A673 (cell line): ENCODE measurements at regions not wholly inside any gene's neighbourhood (a gene's known extent, or its start where the extent isn't known, plus 50 kb on each side); places are given as distances from the start of the nearest gene placed in this dataset.

Experiments used
- BruUV-seq: library from RNA; stranded (reverse); fragments of 400-500 nt; replicated peaks from 2 replicates; lab custom pipeline; 2021; lab: Mats Ljungman, UMichigan
- CTCF ChIA-PET: fragments of 300-600 bp; sonication (Branson Sonifier 250); formaldehyde crosslinking; loops from one replicate; lab custom pipeline; 2022; ENCODE audit warnings: antibody characterized with exemption; lab: Charles Lee
- POLR2A ChIA-PET: fragments of 300-600 bp; sonication (Branson Sonifier 250); formaldehyde crosslinking; loops from one replicate; lab custom pipeline; 2022; ENCODE audit warnings: antibody characterized with exemption; ENCODE audit not compliant: low non-redundant PET; lab: Charles Lee
- DNase-seq: peaks from one replicate; pipeline ENCODE4 v3.0.0-alpha.2; 2015; ENCODE audit warnings: low spot score
- H3K27ac ChIP-seq: fragments of 200-600 bp; sonication (generic); 2 replicates; pipeline ENCODE4 v1.5.1; 2016; ENCODE audit warnings: mixed run types, low read depth, mild to moderate bottlenecking, mixed read lengths, antibody characterized with exemption, low read length; ENCODE audit not compliant: poor library complexity, severe bottlenecking
- H3K27me3 ChIP-seq: fragments of 200-600 bp; sonication (generic); replicated peaks from 2 replicates; pipeline ENCODE4 v1.6.1; 2017; ENCODE audit warnings: mixed run types, low read depth, mild to moderate bottlenecking, mixed read lengths, antibody characterized with exemption, low read length; ENCODE audit not compliant: insufficient read depth, poor library complexity
- H3K36me3 ChIP-seq: fragments of 200-600 bp; sonication (generic); 2 replicates; pipeline ENCODE4 v1.6.1; 2016; ENCODE audit warnings: mixed run types, mild to moderate bottlenecking, mixed read lengths, antibody characterized with exemption, low read length; ENCODE audit not compliant: insufficient read depth, poor library complexity, severe bottlenecking
- H3K4me1 ChIP-seq: fragments of 200-600 bp; sonication (generic); 2 replicates; pipeline ENCODE4 v1.6.1; 2017; ENCODE audit warnings: mixed run types, mild to moderate bottlenecking, mixed read lengths, antibody characterized with exemption, low read length; ENCODE audit not compliant: insufficient read depth, poor library complexity, severe bottlenecking
- H3K4me3 ChIP-seq: fragments of 200-600 bp; sonication (generic); 2 replicates; pipeline ENCODE4 v1.5.1; 2016; ENCODE audit warnings: low read depth, mixed run types, mild to moderate bottlenecking, mixed read lengths, low read length; ENCODE audit not compliant: poor library complexity, severe bottlenecking
- H3K9me3 ChIP-seq: fragments of 200-600 bp; sonication (generic); 2 replicates; pipeline ENCODE4 v1.6.1; 2016; ENCODE audit warnings: mixed run types, low read depth, mild to moderate bottlenecking, mixed read lengths, antibody characterized with exemption, low read length; ENCODE audit not compliant: poor library complexity, severe bottlenecking
- EZH2 ChIP-seq: fragments of 200-600 bp; sonication (generic); IDR thresholded peaks from 2 replicates; pipeline ENCODE4 v1.6.1; 2017; ENCODE audit warnings: borderline replicate concordance, low read depth, mild to moderate bottlenecking, mixed read lengths, antibody characterized with exemption, low read length; ENCODE audit not compliant: poor library complexity, severe bottlenecking
- intact Hi-C: fragments of 100-400 bp; cut with micrococcal nuclease; formaldehyde crosslinking; loops from one replicate; pipeline ENCODE4 v1.10.0; 2022; ENCODE audit not compliant: unreplicated experiment
- TF ChIP-seq, protein P1 (sequence below): fragments of 300-800, 200-600 bp; sonication (generic); conservative IDR thresholded peaks from 2 replicates; pipeline ENCODE4 v1.5.1; 2017; ENCODE audit warnings: low read depth, mild to moderate bottlenecking, antibody characterized with exemption, low read length, moderate library complexity, mixed read lengths

- intact Hi-C loops: no loop called here
- Histone ChIP-seq H3K36me3 (no peaks in the 10 kb centered on the region), H3K9me3 (no peaks in the 10 kb centered on the region), H3K27me3 (no peaks in the 10 kb centered on the region), H3K4me3 (no peak overlapping the region), H3K4me1 (no peaks in the 10 kb centered on the region), H3K27ac (no peak overlapping the region)
- no peak for DNase-seq
- CTCF ChIA-PET: no interaction called here
- TF ChIP-seq, protein P1, sequence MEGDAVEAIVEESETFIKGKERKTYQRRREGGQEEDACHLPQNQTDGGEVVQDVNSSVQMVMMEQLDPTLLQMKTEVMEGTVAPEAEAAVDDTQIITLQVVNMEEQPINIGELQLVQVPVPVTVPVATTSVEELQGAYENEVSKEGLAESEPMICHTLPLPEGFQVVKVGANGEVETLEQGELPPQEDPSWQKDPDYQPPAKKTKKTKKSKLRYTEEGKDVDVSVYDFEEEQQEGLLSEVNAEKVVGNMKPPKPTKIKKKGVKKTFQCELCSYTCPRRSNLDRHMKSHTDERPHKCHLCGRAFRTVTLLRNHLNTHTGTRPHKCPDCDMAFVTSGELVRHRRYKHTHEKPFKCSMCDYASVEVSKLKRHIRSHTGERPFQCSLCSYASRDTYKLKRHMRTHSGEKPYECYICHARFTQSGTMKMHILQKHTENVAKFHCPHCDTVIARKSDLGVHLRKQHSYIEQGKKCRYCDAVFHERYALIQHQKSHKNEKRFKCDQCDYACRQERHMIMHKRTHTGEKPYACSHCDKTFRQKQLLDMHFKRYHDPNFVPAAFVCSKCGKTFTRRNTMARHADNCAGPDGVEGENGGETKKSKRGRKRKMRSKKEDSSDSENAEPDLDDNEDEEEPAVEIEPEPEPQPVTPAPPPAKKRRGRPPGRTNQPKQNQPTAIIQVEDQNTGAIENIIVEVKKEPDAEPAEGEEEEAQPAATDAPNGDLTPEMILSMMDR: no peak
- TF ChIP-seq EZH2: no peak
- BruUV-seq: no TSS peak
- POLR2A ChIA-PET: no interaction called here
Measured at GRCh38 chr13:66159511-66159910, 1070.6 kb downstream of the PCDH9 start.

DNA sequence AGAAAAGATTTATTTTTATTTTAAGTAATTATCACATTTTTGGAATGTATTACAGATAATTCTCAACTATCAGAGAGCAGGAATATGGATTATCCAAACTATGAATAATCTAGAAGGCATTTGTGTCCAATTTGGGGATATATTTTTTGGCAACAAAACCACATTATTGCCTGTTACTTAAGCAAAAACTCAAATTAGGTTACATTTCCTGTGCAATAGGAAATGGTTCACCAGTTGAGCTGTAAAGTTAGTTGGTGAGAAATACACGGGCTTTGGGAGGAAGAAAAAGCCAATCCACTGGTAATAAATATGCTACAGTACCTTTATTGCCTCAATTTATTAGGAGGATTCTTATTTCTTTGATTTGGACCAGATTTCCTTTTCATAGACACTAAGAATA, 1075.2 kb downstream of the PCDH9 start:
- H3K27me3 ChIP-seq: no peaks in the 10 kb centered on the region
- H3K4me1 ChIP-seq: no peaks in the 10 kb centered on the region
- H3K9me3 ChIP-seq: no peaks in the 10 kb centered on the region
- BruUV-seq: no TSS peak
- peak; percentile 18 for DNase-seq
- H3K4me3 ChIP-seq: no peak overlapping the region
- no peaks in the 10 kb centered on the region for H3K36me3 ChIP-seq
- H3K27ac ChIP-seq: no peak overlapping the region
- ChIA-PET CTCF (no interaction called here), POLR2A (no interaction called here)
- TF ChIP-seq, protein P1: no peak
- TF ChIP-seq EZH2: no peak
- intact Hi-C loops: no loop called here

DNA sequence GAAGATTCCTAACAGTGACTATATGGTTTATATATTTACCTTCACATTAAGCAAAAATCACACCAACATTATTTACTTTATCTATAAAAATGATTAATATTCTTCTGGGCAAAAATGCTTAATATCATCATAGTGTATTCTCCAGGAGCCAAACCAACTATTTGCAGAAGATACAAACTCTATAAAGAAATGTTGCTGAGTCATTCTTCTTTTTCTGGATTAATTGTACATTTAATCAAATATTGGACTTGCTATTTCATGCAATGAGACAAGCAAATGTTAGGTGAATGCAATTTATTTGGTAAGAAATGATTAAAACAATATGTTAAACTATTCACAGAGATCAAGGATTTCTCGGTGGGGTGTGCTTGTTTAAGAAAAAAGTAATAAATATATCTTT, 1075.8 kb downstream of the PCDH9 start:
- TF ChIP-seq EZH2: no peak
- TF ChIP-seq, protein P1: no peak
- no TSS peak for BruUV-seq

More for the DNA sequence above, 1075.8 kb downstream of the PCDH9 start:
- Histone ChIP-seq H3K27ac (no peak overlapping the region), H3K4me3 (no peak overlapping the region), H3K27me3 (no peaks in the 10 kb centered on the region), H3K36me3 (no peaks in the 10 kb centered on the region), H3K4me1 (no peaks in the 10 kb centered on the region), H3K9me3 (no peaks in the 10 kb centered on the region)
- ChIA-PET CTCF (no interaction called here), POLR2A (no interaction called here)
- intact Hi-C loops: no loop called here
- no peak for DNase-seq
